Hematopoietic multipotent progenitor cell treated with erythropoietin and hydrocortisone succinate and interleukin-3 and kit ligand, for 4 days (in vitro differentiated cells): ENCODE measurements at regions not wholly inside any gene's neighbourhood (a gene's known extent, or its start where the extent isn't known, plus 50 kb on each side); places are given as distances from the start of the nearest gene placed in this dataset.
"Not testable (repeated sequence)": the region's sequence is repeated elsewhere in the genome, so short reads cannot be mapped to it uniquely, and the experiment has no call there.

Experiments
- DNase-seq: peaks from one replicate; pipeline ENCODE4 v3.0.0-alpha.2; 2015

DNA sequence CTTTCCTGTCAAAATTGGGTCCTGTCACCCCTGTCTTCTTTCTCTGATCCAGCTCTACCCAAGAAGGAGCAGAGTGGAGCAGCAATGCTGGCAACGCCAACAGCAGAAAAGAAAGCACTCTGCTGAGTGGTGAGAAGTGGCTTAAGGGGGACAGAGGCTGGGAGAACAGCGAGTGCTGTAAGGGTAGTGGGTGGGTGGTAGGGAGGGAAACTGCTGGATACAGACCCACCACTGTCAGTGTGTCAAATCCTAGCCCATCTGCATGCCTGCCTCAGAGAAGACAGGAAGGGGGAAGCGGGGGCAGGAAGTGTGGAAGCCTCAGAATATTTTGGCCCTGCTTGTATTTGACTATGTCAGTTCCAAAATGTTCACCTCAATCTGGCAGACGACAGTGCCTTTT, 170.4 kb upstream of the MAST4 start:
- no peak for DNase-seq

DNA sequence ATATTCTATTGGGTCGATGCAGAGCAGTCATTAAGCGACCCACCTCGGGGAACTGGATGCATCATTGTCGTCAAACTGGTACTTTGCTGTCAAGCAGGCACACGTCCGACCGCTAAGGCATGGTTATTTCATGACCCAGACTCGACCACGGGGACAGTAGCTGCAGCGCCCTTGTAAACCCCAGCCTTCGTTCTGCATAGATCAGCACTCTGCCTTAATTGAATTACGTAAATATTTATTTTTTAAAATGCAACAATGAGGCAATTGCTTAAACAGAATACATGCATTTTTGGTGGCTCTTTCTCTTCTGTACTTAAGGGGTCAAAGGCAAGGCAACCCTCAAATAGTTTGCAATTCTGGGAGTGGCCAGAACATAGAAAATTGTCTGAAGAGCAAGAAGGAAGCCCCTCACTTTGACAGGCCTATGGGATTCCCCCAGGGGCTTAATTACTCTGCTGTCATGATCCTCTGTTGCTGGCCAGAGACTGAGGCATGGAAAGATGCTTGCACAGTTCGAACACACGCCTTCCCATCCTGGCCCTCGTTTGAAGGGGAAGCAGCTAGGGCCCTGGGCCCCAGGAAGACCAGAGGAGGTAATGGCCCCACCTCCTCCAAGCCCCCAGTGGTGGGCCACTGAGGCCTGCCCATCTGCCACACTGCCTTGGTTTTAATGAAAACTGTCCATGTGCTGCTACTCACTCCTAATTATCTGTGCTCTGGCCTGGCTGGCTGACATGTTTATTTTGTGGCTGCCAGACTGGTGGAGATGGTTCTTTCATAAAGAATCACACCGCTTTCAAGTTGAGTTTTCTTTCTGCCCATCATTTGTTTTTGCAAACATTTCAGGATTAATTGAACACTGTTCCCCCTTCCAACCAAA, 169.7 kb upstream of the MAST4 start:
- DNase-seq = no peak

DNA sequence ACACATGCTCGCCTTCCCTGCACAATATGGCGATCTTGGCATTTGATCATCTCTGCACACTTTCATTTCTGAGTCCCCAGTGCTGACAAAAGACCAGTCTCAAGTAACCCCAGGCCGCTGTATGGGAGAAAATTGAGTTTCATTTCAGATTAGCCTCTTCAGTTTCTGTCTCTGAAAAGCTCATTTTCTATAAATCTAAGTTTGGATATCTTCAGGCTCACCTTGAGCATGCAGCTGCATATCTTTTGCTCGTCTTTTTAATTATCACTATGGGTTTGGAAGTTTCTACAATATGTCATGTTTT, 169.1 kb upstream of the MAST4 start:
- DNase-seq = no peak

DNA sequence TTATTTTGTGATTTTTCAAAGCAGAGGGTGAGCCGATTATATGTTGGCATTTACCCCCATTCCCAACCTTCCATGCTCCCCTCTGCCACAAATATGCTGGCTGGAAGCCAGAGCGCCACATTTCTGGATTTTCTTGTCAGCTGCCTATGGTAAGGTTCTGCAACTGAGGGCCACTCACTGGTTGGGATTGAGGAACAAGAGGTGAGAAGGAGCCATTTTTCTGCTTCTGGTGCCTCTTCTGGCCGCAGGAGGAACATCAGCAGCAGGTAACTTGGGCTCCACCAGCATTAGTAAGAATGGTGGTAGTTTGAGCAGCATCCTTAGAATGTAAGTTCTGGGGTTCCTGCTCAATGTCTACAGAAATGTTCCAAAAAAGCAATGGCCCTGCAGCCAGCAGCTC, 159.5 kb upstream of the MAST4 start:
- DNase-seq = peak; percentile 40

DNA sequence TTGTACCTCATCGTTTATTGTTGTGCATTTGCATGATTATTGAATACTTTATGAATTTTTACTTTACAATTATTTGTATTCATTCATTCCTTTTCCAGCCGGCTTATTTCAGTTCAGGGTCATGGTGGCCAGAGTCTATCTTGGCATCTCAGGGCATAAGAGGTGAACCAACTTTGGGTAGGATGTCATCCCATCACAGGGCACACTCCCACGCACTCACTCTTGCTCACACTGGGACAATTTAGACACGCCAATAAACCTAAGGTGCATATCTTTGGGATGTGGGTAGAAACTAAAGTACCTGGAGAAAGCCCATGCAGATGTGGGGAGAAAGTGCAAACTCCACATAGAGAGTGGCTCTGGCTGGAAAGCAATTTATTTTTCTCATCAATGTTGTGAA, 158.1 kb upstream of the MAST4 start:
- DNase-seq = no peak

DNA sequence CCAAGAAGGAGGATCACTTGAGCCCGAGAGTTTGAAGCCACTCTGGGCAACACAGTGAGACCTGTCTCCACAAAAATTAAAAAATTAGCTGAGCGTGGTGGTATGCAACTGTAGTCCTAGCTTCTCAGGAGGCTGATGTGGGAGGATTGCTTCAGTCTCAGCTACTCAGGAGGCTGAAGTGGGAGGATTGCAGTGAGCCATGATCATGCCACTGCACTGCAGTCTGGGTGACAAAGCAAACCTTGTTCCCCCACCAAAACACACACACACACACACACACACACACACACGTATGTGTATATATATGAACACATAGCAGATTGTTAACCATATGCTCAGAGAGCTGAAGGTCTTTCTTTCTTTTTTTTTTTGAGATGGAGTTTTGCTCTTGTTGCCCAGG, 157.5 kb upstream of the MAST4 start:
- no peak for DNase-seq

DNA sequence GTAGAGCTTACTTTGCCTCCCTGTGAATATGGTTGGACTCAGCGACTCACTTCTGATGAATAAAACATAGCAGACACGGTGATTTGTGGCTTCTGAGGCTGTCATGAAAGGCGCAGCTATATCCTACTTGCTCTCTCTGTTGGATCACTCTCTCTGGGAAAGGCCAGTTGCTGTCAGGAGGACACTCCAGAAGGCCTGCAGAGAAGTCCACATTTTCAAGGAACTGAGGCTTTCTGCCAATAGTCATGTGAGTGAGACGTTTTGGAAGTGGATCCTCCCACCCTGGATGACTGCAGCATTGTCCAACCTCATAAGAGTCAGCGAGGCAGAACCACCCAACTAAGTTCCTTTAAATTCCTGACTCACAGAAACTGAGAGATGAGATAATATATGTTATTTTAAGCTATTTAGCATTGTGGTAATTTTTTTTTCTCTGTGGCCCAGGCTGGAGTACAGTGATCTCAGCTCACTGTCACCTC, 156.0 kb upstream of the MAST4 start:
- peak; percentile 16 for DNase-seq

DNA sequence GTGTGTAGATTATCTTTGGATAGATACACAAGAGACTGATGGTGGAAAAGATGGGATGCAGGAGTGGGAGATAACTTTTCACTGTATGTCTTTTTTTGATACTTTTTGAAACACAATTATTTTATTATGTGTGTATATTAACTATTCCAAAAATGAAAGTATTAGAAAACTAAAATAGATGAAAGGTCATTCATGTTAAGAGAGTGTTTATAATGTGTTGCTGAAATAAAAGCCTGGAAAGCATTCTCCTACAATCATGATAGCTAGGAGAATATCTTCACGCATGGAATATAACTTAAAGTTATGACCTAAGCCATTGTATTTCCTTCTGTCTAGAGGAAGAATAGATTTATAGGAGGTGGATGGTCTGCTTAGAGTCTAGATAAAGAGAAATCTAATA, 154.8 kb upstream of the MAST4 start:
- no peak for DNase-seq

DNA sequence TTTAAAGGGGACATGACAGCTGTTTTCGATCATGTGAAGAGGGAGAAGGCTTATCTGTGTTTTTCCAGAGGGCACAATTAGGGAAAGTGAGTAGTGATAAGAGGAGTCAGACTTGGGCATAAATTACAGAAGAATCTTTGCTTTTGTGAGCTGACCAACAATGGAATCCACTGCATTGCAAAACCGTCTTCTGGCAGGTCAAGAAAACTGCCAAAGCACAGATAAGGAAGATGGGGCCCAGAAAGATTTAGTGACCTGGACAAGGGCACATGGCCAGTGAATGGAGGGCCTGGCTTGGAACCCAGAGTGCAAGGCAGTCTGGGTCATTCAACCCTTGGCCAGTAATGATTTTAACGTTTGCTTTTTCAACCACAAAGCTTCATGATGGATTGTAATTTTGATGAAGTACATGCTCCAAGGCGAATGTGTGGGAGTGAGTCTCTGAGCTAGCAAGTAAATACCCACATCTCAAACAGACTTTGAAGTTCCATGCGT, 153.2 kb upstream of the MAST4 start:
- DNase-seq = no peak

DNA sequence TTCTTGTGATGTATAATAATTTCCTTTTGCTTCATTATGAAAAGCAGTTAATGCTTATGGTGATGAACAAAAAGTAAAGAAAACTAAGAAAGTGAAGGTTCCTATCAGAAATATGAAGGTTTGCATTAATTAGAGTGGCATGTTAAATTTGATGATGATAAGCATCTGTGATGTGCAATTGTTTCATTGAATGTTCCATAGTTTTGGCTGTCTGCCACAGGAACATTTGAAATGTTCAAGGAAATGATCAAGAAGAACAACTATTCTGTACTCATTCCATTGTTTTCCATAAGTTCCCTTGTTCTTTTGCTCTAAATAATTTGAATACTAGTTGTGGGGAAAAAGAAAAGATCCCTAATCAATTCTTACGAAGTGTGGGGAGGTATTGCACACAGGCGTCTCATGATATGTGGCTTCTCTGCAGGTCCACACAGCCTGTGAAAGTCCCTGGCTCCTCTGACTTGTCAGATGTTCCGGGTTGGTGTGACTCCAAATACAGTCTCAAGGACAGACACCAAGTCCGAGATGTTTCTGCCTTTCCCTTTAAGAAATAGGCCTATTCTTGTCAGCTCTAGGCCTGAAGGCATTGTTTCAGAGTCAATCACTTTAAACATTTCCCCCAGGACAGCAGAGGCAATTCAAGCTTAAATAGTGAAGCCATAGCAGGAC, 152.6 kb upstream of the MAST4 start:
- no peak for DNase-seq

DNA sequence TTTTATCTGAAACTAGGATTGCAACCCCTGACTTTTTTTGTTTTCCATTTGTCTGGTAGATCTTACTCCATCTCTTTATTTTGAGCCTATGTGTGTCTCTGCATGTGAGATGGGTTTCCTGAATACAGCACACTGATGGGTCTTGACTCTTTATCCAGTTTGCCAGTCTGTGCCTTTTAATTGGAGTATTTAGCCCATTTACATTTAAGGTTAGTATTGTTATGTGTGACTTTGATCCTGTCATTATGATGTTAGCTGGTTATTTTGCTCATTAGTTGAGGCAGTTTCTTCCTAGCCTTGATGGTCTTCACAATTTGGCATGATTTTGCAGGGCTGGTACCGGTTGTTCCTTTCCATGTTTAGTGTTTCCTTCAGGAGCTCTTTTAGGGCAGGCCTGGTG, 148.1 kb upstream of the MAST4 start:
- not testable (repeated sequence) for DNase-seq

DNA sequence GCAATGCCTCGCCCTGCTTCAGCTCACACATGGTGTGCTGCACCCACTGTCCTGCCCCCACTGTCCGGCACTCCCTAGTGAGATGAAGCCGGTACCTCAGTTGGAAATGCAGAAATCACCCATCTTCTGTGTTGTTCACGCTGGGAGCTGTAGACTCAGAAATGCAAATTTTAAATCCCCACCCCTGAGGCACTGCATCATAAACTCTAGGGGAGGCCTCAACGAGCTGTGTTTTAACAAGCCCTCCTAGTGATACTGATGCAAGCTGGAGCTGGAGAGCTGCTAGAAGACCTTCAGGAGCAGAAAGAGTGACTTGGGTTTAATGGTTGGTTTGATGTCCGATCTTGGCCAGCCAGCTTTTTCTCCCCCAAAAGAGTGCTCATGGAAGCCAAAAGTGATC, 146.0 kb upstream of the MAST4 start:
- no peak for DNase-seq

DNA sequence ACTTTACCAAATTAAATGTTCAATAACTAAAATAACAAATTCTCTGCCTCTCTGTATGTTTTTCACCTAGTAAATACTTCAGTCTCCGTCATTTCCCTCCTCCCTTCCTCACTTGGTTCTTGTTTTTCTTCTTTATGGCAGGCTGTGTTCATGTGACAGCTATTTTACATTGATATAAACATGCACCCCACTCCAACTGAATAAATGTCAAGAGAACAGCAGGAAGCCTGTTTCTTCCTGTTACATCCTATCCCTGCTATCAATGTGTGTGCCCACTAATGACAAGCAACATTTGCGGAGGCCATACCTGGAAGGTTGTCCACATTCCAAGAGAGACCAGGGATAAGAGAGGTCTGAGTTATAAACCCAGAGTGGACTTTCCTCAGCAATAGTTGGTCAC, 145.2 kb upstream of the MAST4 start:
- DNase-seq = no peak

DNA sequence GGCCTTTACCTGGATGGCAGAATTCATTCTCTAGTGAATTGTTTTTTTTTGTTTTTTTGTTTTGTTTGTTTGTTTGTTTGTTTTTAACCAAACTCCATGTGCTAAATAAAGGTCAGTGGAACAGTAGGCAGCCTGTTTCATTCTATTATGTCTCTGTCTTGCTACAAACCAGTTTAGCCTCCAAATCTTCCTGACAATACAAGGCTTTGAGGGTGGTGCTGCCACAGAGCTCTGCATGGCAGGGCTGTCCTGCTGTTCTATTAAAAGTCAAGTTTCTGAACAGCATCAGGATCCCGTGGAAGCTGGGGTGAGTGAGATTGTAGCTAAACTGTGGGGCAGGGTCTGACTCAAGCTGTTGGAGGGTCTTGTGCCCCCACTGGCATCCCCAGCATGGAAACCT, 144.1 kb upstream of the MAST4 start:
- no peak for DNase-seq

DNA sequence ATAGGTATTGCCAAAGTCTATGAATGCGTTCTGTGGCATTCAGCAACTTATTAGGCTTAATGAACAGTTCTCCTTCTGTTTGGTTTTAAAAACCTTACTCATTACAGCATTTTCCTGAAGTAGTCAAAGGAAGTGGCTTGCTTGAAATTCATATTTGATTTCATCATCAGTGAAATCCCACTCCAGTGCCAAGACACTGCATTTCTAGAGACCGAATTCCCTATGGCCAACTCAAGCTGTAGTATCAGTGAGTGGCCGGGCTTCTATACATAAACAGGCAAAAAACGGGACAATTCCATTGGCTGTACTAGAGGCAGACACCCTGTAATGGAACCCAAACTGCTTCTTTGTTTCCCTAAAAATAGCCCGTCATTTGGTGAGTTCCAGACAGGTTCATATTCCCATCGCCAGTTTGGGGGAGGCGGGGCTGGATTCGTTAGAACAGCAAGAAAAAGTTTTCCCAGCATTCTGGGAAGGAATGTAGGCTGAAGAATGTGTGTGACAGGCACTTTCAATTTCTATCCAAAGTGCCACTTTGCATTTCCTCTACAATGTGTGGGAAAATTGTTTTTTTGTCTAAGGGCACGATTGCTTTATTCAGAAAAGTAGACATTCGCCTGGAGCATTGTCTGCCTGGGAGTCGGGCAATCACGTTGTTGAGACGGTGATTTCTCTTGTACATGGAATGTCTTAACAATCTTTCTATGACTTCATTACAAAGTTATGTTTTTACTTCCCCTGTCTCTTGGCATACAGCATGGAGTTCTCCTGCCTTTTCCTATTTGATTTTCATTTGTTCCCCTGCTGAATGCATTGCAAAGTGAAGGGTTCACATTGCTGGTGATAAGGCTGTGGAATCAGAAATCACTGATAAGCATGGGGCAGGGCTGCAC, 141.8 kb upstream of the MAST4 start:
- DNase-seq = no peak

DNA sequence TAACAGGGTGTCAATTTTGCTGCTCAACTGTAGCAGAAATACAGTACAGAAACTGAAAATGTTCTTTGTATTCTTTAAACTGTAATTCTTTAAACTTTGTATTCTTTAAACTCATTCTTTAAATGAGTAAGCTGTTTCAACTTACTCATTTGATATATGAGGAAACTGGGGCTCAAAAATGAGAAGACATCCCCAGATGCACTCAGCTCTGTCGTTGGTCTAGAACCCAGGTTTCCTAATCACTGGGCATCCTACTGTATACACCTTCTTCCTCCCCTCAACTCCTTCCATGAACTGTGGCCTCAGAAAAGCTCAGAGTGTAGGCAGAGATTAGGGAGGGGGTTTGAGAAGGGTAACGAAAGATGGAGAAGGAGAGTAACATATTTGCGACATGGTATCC, 136.5 kb upstream of the MAST4 start:
- no peak for DNase-seq

DNA sequence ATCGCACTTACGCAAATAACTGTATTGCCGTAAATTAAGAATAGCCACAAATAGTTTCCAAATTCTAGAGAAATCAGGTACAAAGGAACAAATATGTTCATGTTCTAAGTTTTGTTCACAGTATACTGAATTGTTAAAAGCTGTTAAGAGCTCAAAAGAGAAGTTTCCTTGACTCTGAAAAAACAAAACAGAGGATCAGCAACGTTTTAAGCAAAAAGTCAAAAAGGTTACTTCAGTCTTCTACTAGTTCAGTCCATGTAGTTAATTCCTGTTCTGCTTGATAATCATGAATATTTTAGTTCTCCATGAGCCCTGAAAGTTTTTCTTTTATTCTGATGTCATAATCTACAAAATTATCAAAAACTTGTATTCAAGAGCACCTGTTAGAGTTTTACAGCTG, 128.6 kb upstream of the MAST4 start:
- DNase-seq = no peak

DNA sequence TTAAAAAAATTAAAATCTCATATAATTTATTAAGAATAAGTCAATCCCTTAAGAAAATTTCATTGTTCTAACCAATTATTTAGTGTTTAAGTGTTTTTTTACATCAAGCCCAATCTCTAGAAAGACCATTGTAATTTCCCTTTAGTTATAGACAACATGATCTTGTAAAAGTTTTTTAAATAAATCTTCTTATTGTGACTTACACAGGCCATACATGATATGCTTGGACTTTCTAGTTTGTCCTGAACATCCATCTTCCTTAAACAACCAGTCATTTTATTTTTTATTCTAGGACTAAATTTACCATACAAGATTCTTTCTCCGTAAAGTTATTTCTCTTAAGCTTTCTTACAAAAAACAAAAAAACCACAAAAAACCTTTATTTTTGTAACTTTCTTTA, 126.5 kb upstream of the MAST4 start:
- no peak for DNase-seq

DNA sequence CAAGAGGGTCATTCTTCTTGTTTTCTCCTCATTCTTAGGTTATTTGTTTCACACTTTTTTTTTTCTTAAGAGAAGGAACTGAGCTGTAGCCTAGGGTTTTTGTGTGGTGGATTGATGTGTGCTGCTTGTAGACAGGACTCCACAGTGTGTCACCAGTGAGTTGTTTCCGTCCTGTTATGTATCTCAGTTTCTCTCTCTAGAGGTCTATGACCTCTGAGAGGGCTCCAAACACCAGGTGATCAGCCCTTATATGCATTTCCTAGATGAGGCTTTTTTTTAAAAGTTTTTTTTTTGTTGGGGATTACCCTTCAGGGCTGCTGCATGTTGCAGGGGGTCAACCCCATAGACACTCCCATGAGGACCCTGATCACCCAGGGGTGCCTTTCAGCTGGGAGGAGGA, 124.2 kb upstream of the MAST4 start:
- no peak for DNase-seq

DNA sequence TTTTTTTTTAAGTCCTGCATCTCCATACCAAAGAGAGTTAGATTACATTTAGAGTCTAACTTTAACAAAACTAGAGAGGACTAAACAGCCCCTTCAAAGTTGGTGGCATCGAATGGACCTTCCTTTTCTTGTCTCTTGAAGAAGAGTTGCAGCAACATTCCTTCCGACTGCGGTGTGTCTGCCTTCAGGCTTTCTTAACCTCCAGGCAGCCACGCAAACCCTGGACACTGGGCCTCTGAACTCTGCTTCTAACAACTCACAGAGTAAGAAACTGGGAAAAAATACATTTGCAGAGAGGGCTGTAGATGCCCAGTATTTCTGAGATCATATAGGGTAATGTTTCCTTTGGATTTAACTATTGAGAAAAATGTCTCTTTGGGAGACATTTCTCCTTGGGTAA, 120.5 kb upstream of the MAST4 start:
- DNase-seq = no peak

DNA sequence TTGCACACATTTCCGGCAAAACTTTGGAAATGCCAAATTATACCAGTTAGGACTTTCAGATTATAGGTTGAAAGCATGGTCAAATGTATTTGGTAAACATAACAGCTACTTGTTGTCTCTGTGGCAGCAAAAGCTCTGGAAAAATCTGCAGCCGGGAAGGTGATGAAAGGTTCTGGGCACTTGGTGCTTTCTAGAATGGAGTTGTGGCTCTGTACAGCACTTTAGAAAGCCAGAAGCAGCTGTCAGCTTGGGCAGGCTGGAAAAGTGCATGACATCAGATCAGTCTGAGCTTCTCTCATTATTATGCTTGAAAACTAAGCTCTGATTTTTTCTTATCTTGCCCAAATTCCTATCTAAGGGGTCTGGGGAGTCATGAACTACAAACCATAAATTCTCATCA, 118.6 kb upstream of the MAST4 start:
- DNase-seq = no peak

DNA sequence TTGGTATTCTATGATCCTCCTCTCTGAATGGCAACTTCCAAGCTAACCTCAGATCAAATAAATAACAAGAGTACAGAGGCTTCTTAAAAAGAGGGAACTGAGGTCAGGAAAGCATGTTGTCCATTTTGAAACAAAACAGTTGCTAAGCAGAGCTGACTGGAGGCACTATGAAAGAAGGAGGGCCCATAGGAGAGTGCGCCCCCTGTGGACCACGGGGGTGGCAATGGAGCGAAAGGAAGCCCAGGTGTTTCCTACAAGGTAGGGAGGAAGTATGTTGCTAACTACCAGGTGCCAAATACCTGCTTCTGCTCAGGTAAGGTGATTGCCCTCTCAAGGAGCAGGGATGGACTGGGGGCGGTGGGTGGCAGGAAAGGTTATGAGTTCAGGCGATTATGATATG, 101.8 kb upstream of the MAST4 start:
- DNase-seq = peak; percentile 5

DNA sequence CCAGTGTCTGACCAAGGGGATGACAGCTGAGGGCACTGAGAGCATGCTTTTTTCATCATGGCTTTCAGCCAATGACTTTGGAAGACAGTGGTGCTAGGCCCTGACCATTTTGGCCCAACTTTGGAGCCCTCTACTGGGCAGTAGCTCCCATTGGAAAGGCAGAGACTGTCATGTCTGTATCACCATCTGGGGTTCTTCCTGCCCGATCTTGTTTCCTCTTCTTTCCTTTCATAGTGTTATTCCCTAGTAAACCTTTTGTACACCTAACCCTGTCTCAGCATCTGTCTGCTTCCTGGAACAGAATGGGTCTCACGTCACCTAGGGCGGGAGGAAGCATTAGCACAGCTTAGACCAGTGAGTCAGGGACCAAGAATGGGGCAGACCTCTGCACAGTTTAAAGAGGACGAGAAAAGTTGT, 97.4 kb upstream of the MAST4 start:
- peak; percentile 29 for DNase-seq
